ENCODE measurements at regions not wholly inside any gene's neighbourhood (a gene's known extent, or its start where the extent isn't known, plus 50 kb on each side); places are given as distances from the start of the nearest gene placed in this dataset.

DNA sequence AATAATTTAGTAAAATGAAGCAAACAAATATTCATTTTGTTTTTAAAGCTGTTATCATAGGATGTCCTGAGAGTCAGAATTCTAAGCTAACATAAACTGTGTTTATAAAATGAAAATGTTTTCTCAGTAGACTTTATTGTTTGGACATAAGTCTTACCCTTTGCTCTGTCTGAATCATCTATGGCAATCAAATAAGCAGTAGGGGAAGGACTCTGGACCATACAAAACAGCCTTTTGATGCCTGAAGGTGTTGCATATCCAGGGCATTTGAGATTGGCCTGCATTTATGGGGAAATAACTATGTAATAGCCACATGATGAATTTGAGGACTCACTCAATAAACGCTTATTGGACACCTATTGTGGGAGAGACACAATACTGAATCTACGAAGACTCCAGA lies 123.0 kb upstream of the ATP5MC3 start:
- TF ChIP-seq CTCF (IDR thresholded peaks at IDR 0.05) (no peak), POLR2A (IDR thresholded peaks at IDR 0.05) (no peak), EP300 (IDR thresholded peaks at IDR 0.05) (no peak), POLR2AphosphoS5 (IDR thresholded peaks at IDR 0.05) (no peak)
